Naive B cell (primary cell): ENCODE measurements at regions not wholly inside any gene's neighbourhood (a gene's known extent, or its start where the extent isn't known, plus 50 kb on each side); places are given as distances from the start of the nearest gene placed in this dataset.
A peak's percentile ranks its signal among the peaks of the same experiment; 100 is the strongest.

Source experiments
- ATAC-seq, 2 donors: fragments of 150-1000 bp; cut with Tn5 transposase; 2 replicates each; pipeline ENCODE4 v1.10.0; 2021; ENCODE audit warnings: low read depth in 2 of 2, mild to moderate bottlenecking in 2 of 2, moderate library complexity in 2 of 2
- DNase-seq: peaks from one replicate; pipeline ENCODE4 v3.0.0; 2022
- H3K27ac Mint-ChIP-seq, 6 donors: one replicate each; pipeline ENCODE4 v1.8.0; 2020 to 2022; ENCODE audit warnings: mild to moderate bottlenecking in 6 of 6, mixed read lengths in 6 of 6, moderate library complexity in 5 of 6, inconsistent platforms in 2 of 6
- H3K27me3 Mint-ChIP-seq, 3 donors: one replicate each; pipeline ENCODE4 v1.8.0; 2021 to 2022; ENCODE audit warnings: mixed read lengths in 3 of 3, mild to moderate bottlenecking in 1 of 3
- H3K36me3 Mint-ChIP-seq, 2 donors: one replicate each; pipeline ENCODE4 v1.8.0; 2020 to 2022; ENCODE audit warnings: mixed read lengths in 2 of 2, inconsistent platforms in 1 of 2, mild to moderate bottlenecking in 1 of 2
- H3K4me1 Mint-ChIP-seq, 3 donors: one replicate each; pipeline ENCODE4 v1.8.0; 2020 to 2022; ENCODE audit warnings: mixed read lengths in 3 of 3, inconsistent platforms in 1 of 3, mild to moderate bottlenecking in 1 of 3, moderate library complexity in 1 of 3
- H3K4me3 Mint-ChIP-seq, 8 donors: one replicate each; pipeline ENCODE4 v1.8.0; 2020 to 2022; ENCODE audit warnings: mild to moderate bottlenecking in 8 of 8, mixed read lengths in 8 of 8, moderate library complexity in 8 of 8, inconsistent platforms in 2 of 8
- H3K9me3 Mint-ChIP-seq, 7 donors: one replicate each; pipeline ENCODE4 v1.8.0; 2020 to 2022; ENCODE audit warnings: mixed read lengths in 7 of 7, mild to moderate bottlenecking in 5 of 7, inconsistent platforms in 2 of 7, moderate library complexity in 1 of 7

DNA sequence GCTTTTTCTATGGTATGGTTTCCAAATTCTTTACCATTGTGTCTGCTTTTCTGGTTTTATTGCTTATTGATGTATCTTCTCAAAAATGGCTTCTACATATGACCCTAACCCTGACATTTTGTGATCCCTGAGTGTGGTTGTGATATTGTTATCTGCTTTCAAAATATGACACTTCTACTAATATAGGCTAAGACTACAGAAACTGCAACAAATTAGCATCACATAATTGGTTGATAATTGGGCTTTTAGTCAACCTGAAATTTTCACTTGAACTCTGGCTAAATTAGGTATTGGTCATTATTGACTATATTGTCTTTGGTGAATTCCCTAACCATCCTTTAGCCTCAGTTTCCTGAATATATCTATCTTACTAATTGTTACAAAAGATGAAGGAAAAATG is 246.1 kb downstream of the PIK3C3 start:
- Mint-ChIP-seq H3K9me3 (peaks cover 0 to 4% (median 0%) of the 10 kb centered on the region in 7 donors), H3K27ac (no peak overlapping the region), H3K4me1 (no peaks in the 10 kb centered on the region), H3K27me3 (no peaks in the 10 kb centered on the region), H3K4me3 (no peak overlapping the region), H3K36me3 (no peaks in the 10 kb centered on the region)
- no peak for ATAC-seq
- DNase-seq: no peak

DNA sequence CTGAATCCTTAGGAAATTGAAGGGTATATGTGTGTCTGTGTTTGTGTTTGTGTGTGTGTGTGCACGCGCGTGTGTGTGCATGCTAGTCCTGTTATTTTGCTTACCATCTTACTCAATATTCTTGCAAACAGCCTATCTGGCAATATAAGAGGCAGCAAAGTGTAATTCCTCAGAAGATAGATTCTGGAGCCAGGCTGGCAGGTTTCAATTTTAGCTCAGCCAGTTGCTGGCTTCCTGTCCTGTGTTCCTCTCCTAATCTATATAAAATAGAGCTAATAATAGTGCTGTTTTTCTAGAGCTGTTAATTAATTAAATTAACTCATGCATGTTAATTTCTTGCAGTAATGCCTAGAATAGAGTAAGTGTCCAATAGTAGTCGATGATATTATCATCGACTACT is 256.2 kb downstream of the PIK3C3 start:
- Mint-ChIP-seq H3K36me3 (peaks cover 0 to 7% of the 10 kb centered on the region in 2 donors), H3K4me1 (no peaks in the 10 kb centered on the region), H3K27ac (no peak overlapping the region), H3K9me3 (peaks cover 0 to 13% (median 5%) of the 10 kb centered on the region in 7 donors), H3K4me3 (no peak overlapping the region), H3K27me3 (no peaks in the 10 kb centered on the region)
- ATAC-seq (no peak), DNase-seq (no peak)

DNA sequence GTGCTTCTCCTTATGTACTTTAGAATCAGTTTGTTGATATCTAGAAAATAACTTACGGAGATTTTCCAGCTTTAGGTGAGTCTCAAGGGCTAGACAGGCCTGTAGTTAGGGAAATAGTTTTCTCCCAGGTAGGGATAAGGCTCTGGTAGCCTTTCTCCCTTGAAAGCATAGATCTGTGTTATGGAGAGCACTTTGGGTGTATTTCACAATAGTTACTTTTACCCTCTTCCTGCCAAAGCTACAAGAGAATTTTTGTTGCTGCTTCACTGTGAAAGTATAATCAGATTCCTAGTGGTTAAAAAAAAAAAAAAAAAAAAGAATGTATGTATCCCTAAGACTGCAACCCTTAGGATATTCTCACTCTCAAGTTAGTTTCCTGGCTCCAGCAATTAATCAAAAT is 267.5 kb downstream of the PIK3C3 start:
- Mint-ChIP-seq H3K9me3 (peaks cover 0 to 10% (median 0%) of the 10 kb centered on the region in 7 donors), H3K36me3 (no peaks in the 10 kb centered on the region)
- no peak for ATAC-seq

DNA sequence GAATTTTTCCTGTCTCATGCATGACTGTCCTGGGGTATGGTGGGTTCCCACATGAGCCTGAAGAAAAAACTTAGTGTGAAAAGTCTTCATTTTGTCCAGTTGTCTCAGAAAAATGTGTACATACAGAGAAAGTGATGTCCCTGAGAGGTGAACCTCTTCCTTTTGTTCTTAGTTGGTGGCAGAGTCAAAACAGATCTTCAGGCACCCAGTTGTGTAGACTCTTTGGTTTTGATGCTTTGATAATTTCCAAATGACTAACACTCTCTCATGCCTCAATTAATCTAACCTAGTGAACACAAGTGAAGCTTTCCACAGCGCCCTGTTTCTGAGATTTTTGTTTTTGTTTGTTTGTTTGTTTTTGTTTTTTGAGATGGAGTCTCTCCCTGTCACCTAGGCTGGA is 273.5 kb downstream of the PIK3C3 start:
- Mint-ChIP-seq H3K36me3 (no peaks in the 10 kb centered on the region), H3K27ac (no peak overlapping the region), H3K4me1 (peaks cover 0 to 3% (median 0%) of the 10 kb centered on the region in 3 donors), H3K4me3 (no peak overlapping the region), H3K9me3 (peaks cover 0 to 5% (median 0%) of the 10 kb centered on the region in 7 donors), H3K27me3 (no peaks in the 10 kb centered on the region)
- ATAC-seq: no peak
- no peak for DNase-seq

More for the DNA sequence above, 267.5 kb downstream of the PIK3C3 start:
- DNase-seq: no peak
- no peak overlapping the region for H3K27ac Mint-ChIP-seq
- no peaks in the 10 kb centered on the region for H3K4me1 Mint-ChIP-seq
- peaks cover 0 to 4% (median 0%) of the 10 kb centered on the region in 3 donors for H3K27me3 Mint-ChIP-seq
- no peak overlapping the region for H3K4me3 Mint-ChIP-seq

DNA sequence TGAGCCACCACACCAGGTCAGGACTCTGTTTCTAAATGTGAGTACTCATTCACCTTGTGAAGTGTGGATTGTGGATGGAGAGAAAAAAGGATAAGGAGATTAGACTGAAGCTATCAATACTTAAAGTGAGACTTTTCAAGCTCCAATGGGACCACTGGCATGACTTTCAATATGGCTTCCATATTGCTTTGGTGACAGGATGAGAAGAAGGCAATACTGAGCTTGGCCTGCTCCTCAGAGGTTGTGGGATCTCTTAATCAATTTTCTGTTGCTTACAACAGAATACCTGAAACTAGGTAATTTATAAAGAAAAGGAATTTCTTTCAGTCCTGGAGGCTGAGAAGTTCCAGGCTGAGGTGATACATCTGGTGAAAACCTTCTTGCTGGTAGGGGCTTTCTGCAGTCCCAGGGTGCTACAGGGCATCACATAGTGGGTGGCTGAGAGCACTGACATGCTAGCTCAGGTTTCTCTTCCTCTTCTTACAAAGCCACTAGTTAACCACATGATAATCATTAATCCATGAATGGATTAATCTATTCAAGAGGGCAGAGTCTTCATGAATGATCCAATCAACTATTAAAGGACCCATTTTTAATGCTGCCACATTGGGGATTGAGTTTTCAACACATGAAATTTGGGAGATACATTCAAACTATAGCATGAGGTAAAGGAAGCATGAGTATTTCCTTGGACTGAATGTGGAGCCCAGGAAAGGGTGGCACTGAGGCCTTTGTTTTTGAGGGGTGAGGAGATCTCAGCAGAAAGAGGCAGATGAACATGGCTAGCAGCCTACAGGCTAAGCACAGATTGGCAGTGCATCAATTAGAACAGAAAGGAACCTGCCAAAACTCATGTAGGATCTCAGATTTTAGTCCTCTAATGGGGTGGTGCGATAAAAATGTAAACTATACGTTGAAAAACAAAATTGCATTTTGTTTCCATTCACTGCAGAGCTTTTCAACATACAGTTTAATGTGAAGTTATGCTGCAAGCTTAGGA is 274.5 kb downstream of the PIK3C3 start:
- peaks cover 0 to 1% (median 0%) of the 10 kb centered on the region in 7 donors for H3K9me3 Mint-ChIP-seq
- peak overlapping the region in 1 of 6 donors; percentile 17 for H3K27ac Mint-ChIP-seq
- peak; percentile 52 for ATAC-seq

DNA sequence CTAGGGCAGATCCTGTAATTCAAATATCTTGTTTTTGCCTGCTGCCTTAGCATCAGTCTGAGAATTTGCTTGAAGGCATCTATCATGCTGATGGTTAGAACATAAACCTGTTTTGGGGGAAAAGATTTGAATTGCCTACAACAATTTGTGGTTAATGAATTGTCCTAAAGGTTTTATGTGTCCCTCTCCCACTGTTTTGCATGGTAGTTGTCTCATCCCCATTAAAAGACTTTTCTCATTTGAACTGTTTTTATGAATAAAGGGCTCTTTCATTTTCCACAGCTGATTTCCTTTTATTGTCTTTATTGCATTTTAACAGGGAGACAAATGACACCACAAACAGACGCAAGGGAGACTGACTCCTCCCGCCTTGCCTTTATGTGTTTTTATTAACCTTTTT is 275.6 kb downstream of the PIK3C3 start:
- ATAC-seq (no peak), DNase-seq (no peak)
- Mint-ChIP-seq H3K4me1 (peaks cover 0 to 3% (median 0%) of the 10 kb centered on the region in 3 donors), H3K27ac (no peak overlapping the region), H3K4me3 (no peak overlapping the region), H3K27me3 (no peaks in the 10 kb centered on the region), H3K36me3 (no peaks in the 10 kb centered on the region), H3K9me3 (peaks cover 0 to 1% (median 0%) of the 10 kb centered on the region in 7 donors)

More for the DNA sequence above, 274.5 kb downstream of the PIK3C3 start:
- Mint-ChIP-seq H3K4me1 (peaks cover 0 to 3% (median 0%) of the 10 kb centered on the region in 3 donors), H3K36me3 (no peaks in the 10 kb centered on the region), H3K27me3 (no peaks in the 10 kb centered on the region), H3K4me3 (no peak overlapping the region)
- DNase-seq: no peak

DNA sequence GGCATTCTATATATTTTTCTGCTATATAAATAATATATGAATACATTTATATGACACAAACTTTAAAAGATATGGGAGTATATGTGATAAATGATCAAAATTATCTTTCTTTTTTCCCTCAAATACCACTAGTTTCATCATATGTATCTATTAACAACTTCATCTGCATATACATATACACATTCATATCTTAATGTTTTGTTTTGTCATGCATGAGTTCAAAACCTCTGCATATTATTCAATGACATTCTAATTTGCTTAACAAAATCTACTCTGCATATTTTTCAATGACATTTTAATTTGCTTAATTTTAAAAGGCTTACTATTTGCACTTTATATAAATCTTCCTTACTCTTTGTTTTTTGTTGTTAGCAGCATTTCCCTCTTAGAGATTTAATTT is 276.2 kb downstream of the PIK3C3 start:
- no peak for ATAC-seq
- Mint-ChIP-seq H3K9me3 (peaks cover 0 to 1% (median 0%) of the 10 kb centered on the region in 7 donors), H3K4me1 (peaks cover 0 to 3% (median 0%) of the 10 kb centered on the region in 3 donors), H3K27ac (no peak overlapping the region), H3K27me3 (no peaks in the 10 kb centered on the region), H3K36me3 (no peaks in the 10 kb centered on the region), H3K4me3 (no peak overlapping the region)
- no peak for DNase-seq

DNA sequence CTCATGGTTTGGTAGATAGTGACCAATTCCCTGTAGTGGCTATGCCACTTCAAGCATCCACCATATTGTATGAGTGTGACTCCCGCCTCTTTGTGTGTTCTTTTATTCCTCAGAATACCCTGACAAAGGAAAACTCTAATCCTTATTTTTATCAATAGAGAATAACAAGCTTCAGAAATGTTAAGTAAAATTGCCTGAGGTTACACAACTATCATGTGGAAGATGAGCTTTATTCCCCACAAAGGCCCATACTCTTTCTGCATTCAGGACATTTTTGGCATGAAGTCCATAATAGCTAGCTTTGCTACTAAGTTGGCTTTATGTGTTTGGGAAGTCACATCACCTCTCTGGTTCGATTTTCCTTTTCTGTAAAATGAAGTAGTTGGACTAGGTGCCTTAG is 276.8 kb downstream of the PIK3C3 start:
- H3K4me3 Mint-ChIP-seq: no peak overlapping the region
- H3K27me3 Mint-ChIP-seq: no peaks in the 10 kb centered on the region
- peaks cover 0 to 3% (median 0%) of the 10 kb centered on the region in 3 donors for H3K4me1 Mint-ChIP-seq
- H3K9me3 Mint-ChIP-seq: peaks cover 0 to 1% (median 0%) of the 10 kb centered on the region in 7 donors
- ATAC-seq (no peak), DNase-seq (no peak)
- H3K36me3 Mint-ChIP-seq: no peaks in the 10 kb centered on the region
- H3K27ac Mint-ChIP-seq: no peak overlapping the region

DNA sequence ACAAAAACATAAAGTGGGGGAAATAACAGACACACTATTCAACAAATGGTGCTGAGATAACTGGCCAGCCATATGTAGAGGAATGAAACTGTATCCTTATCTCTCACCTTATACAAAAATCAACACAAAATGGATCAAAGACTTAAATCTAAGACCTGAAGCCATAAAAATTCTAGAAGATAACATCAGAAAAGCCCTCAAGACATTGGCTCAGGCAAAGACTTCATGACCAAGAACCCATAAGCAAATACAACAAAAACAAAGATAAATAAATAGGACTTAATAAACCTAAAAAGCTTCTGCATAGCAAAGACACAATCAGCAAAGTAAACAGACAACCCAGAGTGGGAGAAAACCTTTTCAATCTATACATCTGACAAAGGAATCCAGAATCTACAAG is 278.9 kb downstream of the PIK3C3 start:
- Mint-ChIP-seq H3K4me1 (peaks cover 0 to 3% (median 0%) of the 10 kb centered on the region in 3 donors), H3K36me3 (no peaks in the 10 kb centered on the region), H3K27me3 (no peaks in the 10 kb centered on the region), H3K27ac (no peak overlapping the region), H3K9me3 (peaks cover 0 to 7% (median 3%) of the 10 kb centered on the region in 7 donors), H3K4me3 (no peak overlapping the region)
- no peak for ATAC-seq
- no peak for DNase-seq

DNA sequence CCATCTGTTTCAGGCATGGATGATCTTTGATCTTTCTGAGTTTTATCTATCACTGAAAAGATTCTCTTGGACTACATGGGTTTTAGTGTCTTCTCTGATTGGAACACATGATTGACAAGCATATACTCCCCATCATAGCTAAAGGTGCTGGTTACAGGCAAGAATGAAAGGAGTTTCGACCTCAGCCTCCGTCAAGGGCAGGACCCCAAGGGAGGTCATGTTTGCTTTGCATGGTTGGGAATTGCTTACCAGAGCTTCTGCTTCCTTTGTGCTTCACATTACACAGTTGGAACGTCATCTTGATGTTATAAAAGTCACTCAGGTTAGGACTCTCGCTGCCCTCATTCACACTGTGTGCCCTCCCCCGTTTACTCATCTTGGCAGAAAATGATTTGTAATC is 287.7 kb downstream of the PIK3C3 start:
- no peaks in the 10 kb centered on the region for H3K4me1 Mint-ChIP-seq
- no peak for DNase-seq
- H3K9me3 Mint-ChIP-seq: peaks cover 2 to 12% (median 4%) of the 10 kb centered on the region in 7 donors
- no peak for ATAC-seq
- no peaks in the 10 kb centered on the region for H3K27me3 Mint-ChIP-seq
- no peak overlapping the region for H3K4me3 Mint-ChIP-seq
- no peaks in the 10 kb centered on the region for H3K36me3 Mint-ChIP-seq
- H3K27ac Mint-ChIP-seq: no peak overlapping the region

DNA sequence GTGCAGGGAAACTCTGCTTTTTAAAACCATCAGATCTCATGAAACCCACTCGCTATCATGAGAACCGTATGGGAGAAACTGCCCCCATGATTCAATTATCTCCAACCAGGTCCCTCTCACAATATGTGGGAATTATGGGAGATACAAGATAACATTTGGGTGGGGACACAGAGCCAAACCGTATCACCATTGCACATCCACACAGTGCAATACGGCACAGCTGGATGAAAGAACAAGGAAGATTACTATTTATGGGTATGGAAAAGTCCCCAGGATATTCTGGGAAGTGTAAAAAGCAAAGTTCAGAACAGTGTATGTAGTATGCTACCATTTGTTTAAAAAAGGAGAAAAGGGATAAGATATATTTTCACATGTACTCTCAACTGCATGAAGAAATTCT is 290.1 kb downstream of the PIK3C3 start:
- peaks cover 0 to 5% (median 2%) of the 10 kb centered on the region in 7 donors for H3K9me3 Mint-ChIP-seq
- H3K4me1 Mint-ChIP-seq: no peaks in the 10 kb centered on the region
- H3K27me3 Mint-ChIP-seq: no peaks in the 10 kb centered on the region
- no peak overlapping the region for H3K27ac Mint-ChIP-seq
- H3K36me3 Mint-ChIP-seq: no peaks in the 10 kb centered on the region
- DNase-seq (no peak), ATAC-seq (no peak)
- H3K4me3 Mint-ChIP-seq: no peak overlapping the region

DNA sequence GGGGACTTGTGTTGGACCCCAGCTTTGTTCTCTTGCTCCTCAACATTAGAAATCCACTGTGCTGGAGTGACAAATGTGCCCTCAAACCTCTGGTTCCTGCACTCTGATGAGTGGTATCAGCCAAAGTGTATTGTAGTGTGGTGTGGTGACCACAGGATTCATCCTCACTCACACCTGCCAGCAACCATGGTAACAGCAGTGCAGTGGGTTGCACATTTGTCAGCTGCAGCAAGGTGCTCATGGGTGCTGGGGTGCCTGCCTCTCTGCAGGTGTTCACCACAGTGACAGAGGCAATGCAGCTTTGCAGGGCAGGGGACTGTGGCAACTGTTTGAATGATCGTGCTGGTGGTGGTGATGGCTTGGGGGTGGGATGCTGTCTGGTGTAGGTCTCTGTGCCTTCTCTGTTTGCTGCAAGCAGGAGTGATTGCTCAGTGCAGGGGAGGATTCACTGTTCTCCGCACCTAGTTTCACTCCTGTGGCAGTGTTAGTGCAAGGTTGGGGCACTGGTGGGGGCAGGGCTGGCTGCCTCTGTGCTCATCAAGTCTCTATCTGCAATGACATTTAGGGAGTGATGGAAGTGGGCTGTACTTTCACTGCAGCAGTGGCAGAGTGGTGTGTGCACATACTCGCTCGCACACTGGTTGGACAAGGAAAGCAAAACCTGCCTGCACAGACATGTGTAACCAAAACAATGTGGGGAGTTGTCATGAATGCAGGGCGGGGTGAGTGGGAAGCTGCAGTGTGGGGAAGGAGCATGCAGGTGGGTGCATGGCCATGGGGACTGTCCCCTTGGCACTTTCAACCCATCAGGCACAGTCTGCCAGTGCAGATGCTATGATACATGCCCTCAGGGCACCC is 301.1 kb downstream of the PIK3C3 start:
- no peak for DNase-seq
- Mint-ChIP-seq H3K27ac (peak overlapping the region in 1 of 6 donors; percentile 68), H3K36me3 (no peaks in the 10 kb centered on the region), H3K4me1 (no peaks in the 10 kb centered on the region), H3K9me3 (peaks cover 0 to 8% (median 4%) of the 10 kb centered on the region in 7 donors), H3K4me3 (no peak overlapping the region), H3K27me3 (peaks cover 0 to 6% (median 0%) of the 10 kb centered on the region in 3 donors)
- no peak for ATAC-seq

DNA sequence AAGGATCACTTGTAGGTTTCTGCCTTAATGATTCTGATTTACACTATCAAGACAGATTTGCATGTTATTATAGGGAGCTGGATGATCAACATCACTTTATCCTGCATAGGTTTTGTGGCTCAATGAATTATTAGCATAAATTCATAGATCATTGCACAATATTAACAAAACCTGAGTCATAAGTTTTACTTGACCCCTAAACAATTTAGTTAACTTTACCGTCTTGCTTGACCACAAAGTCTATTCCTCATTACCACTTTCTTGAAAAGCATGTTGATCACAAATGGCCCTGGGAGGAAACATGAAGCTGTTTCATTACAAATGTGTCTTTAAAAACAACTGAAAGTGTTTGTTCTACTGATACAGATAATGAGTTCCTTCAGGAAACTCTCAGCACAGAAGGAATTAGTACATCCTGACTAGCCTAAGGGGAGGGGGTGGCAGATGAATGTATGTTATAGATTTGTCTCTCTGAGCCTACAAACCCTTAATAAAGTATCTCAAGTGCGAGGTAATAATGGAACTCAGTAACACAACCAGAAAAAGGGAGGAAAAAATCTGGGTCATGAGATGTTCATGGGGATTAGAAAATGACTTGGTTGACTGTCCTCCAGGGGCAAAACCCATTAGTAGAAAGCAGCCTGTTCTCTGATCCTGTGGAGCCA is 303.4 kb downstream of the PIK3C3 start:
- no peak for DNase-seq
- no peaks in the 10 kb centered on the region for H3K4me1 Mint-ChIP-seq
- H3K9me3 Mint-ChIP-seq: peaks cover 0 to 4% (median 0%) of the 10 kb centered on the region in 7 donors
- no peaks in the 10 kb centered on the region for H3K36me3 Mint-ChIP-seq
- H3K27ac Mint-ChIP-seq: no peak overlapping the region
- peaks cover 0 to 6% (median 0%) of the 10 kb centered on the region in 3 donors for H3K27me3 Mint-ChIP-seq
- H3K4me3 Mint-ChIP-seq: no peak overlapping the region
- ATAC-seq: no peak
